GM18907 (cell line): ENCODE measurements at regions not wholly inside any gene's neighbourhood (a gene's known extent, or its start where the extent isn't known, plus 50 kb on each side); places are given as distances from the start of the nearest gene placed in this dataset.

ENCODE experiments used
- ATAC-seq: cut with Tn5 transposase; IDR thresholded peaks from one replicate; pipeline ENCODE4 v1.9.1; 2021; ENCODE audit warnings: mild to moderate bottlenecking, moderate library complexity; ENCODE audit not compliant: unreplicated experiment

DNA sequence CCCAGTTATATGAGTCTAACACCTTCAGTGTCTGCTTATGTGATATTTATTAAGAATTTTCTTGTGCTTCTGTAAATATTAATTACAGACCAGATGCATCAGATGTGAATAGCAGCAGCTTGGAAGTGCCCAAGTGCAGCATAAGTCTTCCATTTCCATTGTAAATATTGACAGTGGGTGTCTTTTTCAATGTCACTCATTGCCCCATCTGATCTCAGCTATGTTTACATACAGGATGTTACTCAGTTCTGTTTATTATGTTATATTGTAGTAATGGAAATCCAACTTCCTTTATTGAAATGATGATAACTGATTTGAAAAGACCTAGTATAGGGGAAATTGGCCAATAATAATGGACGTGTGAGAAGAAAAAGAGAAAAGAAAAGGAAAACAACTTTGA is 296.7 kb downstream of the SAMD5 start:
- ATAC-seq: no peak

DNA sequence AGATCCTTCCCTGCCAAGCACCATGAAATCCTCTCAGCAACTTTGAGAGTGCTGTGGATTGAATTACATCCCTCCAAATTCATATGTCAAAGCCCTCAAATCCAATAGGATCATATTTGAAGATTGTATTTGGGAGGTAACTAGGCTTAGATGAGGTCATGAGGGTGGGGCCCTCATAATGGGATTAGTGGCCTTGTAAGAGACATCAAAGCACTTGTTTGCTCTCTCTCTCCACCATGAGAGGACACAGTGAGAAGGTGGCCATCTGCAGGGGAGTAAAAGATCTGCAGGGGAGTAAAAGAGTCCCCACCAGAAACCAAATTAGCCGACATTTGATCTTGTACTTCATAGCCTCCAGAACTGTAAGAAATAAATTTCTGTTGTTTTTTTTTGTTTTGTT is 298.2 kb downstream of the SAMD5 start:
- ATAC-seq: no peak

DNA sequence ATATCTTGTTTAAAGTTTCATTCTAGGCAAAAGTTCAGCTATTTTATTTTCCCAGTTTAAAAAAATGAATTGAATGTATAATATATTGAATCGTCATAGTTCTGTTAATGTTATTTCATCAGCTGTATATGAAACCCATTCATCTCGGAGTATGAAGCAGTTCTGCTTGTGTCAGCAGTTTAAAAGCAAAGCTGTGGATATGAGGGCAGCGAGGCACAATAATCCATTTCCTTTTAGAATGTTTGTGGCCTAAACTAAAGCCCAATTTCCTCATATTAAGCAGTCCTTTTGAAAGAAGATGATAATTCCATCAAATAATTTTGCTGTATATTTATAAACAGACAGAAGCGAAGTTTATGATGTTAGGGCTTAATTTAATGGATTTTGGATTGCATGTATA is 300.1 kb downstream of the SAMD5 start:
- ATAC-seq: no peak

GRCh38 chr6:147811913-147812629 is 303.6 kb downstream of the SAMD5 start:
- no peak for ATAC-seq

DNA sequence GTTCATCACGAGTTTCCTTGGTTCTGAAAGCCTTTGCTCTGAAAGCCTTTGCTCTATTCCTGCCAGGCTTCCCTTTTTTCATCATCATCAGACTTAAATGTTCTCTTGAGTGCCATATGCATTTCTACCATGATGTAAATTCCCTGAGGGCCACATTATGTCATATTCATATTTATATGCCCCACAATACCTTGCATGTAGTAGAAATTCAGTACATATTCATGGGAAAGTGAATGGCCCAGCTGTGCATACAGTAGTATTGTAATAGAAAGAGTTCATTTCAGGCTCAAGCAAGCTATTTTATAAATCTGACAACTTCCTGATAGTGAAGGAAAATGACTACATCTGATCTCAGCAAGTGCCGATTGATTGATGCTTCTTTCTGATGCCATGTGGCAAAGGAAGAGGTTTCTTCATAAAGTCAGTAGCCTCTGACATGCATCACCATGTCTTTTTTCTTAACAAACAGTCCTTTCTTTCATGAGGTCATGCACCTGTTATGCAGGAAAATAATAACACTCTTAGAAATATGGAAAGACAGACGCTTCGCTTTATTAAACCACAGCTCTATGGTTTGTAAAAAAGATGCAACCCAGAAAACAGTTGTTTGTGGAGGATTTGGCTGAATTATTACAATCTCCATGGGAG is 308.7 kb downstream of the SAMD5 start:
- no peak for ATAC-seq

DNA sequence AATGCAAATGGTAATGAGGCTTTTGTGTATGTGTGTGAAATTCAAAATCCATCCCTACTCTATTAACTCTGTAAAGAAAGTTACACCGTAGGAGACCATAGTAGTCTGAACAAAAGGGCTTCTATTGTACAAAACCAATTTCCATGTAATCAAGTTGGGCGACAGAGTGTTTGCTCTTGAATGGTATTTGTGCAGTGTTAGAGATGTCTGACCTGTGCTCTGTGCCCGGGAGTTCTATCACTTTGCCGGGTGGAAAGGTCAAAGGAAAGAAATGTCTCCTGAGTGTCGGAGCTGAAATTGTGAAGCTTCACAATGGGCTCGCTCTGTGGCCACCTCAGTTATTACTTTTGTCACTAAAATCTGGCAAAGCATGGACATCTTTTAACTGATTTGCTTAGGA is 312.0 kb downstream of the SAMD5 start:
- no peak for ATAC-seq

GRCh38 chr6:147821295-147821897 is 312.9 kb downstream of the SAMD5 start:
- ATAC-seq: no peak

DNA sequence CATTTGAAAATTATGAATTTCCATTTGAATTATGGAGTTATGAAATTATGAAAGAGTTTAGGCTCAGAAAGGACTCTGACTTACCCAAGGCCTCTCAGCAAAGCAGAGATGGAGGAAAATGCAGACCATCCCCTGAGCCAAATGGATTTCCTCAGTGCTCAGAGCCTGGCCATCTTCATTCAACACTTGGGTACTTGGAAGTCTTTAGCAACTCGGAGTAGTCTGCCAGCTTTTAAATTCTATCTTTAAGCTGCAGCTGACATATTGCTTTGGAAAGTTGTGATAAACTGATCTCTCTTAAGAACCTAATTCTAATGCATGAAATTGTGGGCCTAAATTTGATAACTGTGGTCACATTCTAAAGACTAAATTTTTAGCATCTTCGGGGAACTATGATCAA is 315.4 kb downstream of the SAMD5 start:
- ATAC-seq: no peak

GRCh38 chr6:147825848-147826247 is 317.4 kb downstream of the SAMD5 start:
- ATAC-seq: no peak

DNA sequence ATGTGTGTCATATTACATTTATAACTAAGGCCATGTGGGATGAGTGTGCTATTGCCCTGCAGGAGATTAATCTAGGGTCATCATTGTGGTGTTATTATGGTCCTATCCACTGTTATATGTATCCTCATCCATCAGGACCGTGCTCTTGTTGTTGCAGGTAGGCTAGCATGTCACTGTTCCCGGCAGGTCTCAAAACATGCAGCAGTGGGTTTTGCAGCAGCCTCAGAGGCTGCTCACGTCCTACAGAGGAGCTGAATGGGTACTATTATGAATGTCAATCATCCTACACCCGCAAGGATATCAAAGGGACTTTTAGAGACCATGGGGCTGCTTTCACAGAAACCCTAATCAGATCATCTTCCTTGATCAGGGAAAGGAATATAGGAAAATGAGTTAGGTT is 318.2 kb downstream of the SAMD5 start:
- no peak for ATAC-seq

- no peak for ATAC-seq
Observed at GRCh38 chr6:147829418-147829817, 320.9 kb downstream of the SAMD5 start.

GRCh38 chr6:147829835-147830234 is 321.3 kb downstream of the SAMD5 start:
- no peak for ATAC-seq

DNA sequence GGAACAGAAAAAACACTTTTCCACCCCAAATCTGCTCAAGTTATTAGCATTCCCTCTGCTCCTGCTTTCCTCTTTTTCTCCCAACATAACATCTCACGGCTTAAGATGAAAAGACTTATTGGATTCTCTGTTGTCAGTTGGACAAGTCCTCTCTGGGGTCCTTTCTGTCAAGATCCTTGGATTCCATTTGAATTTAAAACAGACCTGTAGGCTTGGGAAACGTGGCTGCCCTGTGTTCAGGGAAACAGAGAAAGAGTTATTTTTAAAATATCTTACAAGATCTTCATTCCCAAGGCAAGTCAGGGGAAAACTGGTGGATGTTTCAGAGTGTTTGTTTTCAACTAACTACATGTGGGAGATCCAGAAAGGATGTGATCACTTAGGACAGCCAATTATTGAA is 322.9 kb downstream of the SAMD5 start:
- no peak for ATAC-seq

GRCh38 chr6:147833607-147834006 is 325.1 kb downstream of the SAMD5 start:
- ATAC-seq: no peak

DNA sequence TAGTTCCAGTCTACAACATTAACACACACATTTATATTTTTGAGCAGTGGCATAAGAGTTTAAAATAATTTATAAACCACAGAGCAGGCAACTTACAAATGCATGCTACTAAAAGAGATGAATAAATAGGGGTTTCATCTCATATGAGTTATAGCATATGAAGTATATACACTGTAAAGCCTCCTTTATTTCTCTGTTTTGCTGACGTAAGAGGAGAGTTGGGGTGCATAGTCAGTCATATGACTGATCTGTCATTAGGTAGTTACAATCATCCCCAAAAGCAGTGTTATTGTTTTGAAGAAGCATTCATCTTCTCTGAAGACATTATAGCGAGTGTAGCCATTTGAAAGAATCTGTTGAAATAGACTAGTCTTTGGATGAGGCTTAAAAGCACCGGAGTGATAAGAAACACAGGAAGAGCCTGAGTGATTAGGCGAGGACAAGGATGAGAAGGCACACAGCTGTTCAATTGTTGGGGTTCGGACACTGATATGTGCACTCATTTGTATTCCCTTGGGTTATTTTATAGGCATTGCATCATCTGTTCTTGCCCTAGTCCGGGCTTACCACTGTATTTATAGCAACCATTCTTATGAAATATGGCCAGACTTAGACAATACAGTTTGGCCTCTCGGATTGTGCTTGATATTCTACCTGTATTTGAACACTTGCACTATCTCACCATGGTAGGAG is 325.7 kb downstream of the SAMD5 start:
- no peak for ATAC-seq

DNA sequence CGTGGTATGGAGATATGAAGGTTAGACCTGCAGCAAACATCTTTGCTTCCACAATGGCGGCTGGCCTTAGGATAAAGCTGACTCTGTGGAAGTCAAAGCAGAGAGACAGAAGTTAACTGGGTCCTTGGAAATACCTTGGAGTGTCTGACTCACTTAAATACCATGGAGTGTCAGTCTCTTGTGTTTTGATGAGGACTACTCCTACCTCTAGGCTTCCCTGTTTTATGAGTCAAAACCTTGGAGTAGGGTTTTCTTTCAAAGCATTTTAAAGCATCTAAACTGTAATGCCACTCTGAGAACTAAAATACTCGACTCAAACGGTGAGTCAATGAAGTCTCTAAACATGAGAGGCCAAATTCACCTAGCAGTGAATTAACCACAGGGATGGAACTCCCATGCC is 329.1 kb downstream of the SAMD5 start:
- ATAC-seq: no peak

- no peak for ATAC-seq
Observed at GRCh38 chr6:147839708-147840610, 331.5 kb downstream of the SAMD5 start.

DNA sequence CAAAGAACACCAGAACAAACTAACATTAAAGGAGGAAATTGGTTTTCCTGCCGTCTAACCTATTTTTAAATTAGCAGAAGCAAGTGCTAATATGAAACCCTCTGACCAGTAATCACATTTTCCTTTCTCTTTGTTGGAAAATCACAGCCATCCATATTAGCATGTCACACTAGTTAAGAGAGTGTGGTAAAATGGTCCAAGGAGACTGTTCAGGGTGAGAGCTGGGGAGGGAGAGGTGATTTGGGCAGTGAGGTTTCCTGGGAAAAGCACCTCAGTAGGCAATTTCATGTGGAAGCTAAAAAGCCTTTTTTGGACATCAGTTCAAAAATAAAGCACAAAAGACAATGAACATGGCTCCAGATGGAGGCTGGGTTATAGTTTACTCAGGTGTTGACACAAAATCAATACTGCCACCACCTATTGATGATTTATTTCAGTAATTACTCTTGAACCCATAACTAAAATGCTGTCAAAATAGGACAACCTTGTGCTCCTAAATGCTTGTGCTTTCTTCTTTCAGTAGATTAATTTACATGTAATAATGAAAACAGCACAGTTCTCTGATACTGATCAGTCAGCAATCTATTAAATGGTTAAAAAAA is 333.2 kb downstream of the SAMD5 start:
- no peak for ATAC-seq

DNA sequence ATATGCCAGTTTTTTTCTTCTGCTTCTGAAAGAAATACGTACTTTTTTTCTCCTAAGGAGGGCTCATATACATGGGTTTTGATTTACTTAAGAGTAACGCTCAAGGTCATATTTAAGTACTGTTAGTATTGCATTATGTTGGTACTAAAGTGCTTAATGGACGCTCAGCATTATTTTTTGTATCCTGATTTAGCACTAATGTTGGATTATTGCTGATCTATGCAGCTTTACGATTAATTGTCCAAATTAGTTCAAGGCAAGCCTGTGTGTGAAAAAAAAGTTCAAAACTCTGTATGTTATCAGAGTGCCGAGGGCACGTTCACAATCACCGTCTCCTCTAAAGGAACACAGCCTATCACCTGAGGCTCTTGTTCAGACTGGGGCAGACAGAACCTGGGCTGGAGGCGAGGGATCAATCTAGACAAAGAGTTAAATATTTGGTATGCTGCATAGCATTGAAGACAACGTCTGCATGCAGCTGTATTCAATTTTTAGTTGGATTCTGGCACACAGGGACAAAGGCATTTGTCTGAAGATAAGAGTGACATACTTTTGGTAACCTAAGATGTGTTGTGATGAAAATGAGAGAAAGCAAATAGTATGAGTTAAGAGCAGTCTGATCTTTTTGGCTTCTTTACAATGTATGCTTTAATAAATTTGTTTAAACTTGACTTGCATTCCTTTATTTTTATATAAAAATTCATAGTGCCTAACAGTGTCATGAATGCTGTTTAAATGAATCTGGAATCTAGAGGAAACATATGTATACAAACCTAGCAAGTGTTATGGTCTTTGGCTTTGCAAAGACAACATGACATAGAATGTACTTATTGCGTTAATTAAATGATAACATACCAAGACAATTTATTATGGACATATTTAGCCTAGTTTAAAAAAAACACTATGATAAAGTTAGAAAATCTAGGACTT is 341.2 kb downstream of the SAMD5 start:
- ATAC-seq: no peak
